ENCODE measurements at regions not wholly inside any gene's neighbourhood (a gene's known extent, or its start where the extent isn't known, plus 50 kb on each side); places are given as distances from the start of the nearest gene placed in this dataset.

GRCh38 chr17:71111934-71112333 is 942.6 kb downstream of the KCNJ2 start:
- BruUV-seq (replicated peaks) = no TSS peak
- H3K4ac ChIP-seq (ENCODE audit: low read depth, low read length) = no peak overlapping the region
- H4K5ac ChIP-seq (ENCODE audit: low read depth, low read length) = no peak overlapping the region
- no peak overlapping the region for H3K14ac ChIP-seq (replicated peaks; ENCODE audit: low read depth, low read length)
- ChIA-PET POLR2A (ENCODE audit: unreplicated experiment) (no interaction called here), CTCF (interaction anchor here (0.6 kb wide), 1 partner anchor 31 kb away, joined by 3 read pairs; no protein-coding TSS in a partner anchor)
- intact Hi-C loops (cut with micrococcal nuclease) (no loop called here), in situ Hi-C loops (cut with MboI; ENCODE audit: low sequenced_read_pairs) (loop anchor here (25.0 kb wide), 1 partner anchor 1425 kb away; no protein-coding TSS in a partner anchor), dilution Hi-C loops (cut with HindIII; ENCODE audit: low sequenced_read_pairs, unreplicated experiment) (no loop called here)
- H2AK9ac ChIP-seq (replicated peaks; ENCODE audit: low read depth, low read length, poor library complexity) = no peak overlapping the region
- H2BK5ac ChIP-seq (ENCODE audit: low read depth, low read length, poor library complexity, severe bottlenecking) = no peak overlapping the region
- H3K4me3 ChIP-seq (ENCODE audit: insufficient read depth, low read depth, low read length) = no peak overlapping the region
- no peaks in the 10 kb centered on the region for H3K9me3 ChIP-seq (ENCODE audit: control insufficient read depth, insufficient read depth, low read length)
- no peak for TF ChIP-seq RCOR1 (IDR thresholded peaks at IDR 0.05; ENCODE audit: insufficient replicate concordance, low read length)
- TF ChIP-seq CHD1 (IDR thresholded peaks at IDR 0.05; ENCODE audit: low read depth, low read length) = no peak
- TF ChIP-seq CTCF (conservative IDR thresholded peaks at IDR 0.05; ENCODE audit: low read depth, low read length) = no peak
- TF ChIP-seq POLR2A (IDR thresholded peaks at IDR 0.05; ENCODE audit: low read depth, low read length) = no peak
- TF ChIP-seq BHLHE40 (IDR thresholded peaks at IDR 0.05; ENCODE audit: low read depth, low read length) = no peak
- TF ChIP-seq ELK1 (IDR thresholded peaks at IDR 0.05; ENCODE audit: borderline replicate concordance, low read depth, low read length) = no peak
- no peak for TF ChIP-seq MAFK (IDR thresholded peaks at IDR 0.05; ENCODE audit: low read depth, low read length)
- no peak for TF ChIP-seq MXI1 (IDR thresholded peaks at IDR 0.05; ENCODE audit: borderline replicate concordance, low read depth, low read length)
- TF ChIP-seq USF2 (IDR thresholded peaks at IDR 0.05; ENCODE audit: low read depth, low read length) = no peak
- no peak for TF ChIP-seq RFX5 (IDR thresholded peaks at IDR 0.05; ENCODE audit: low read depth, low read length)
- no peak overlapping the region for H2AFZ ChIP-seq (replicated peaks; ENCODE audit: low read length, poor library complexity)
- no peak overlapping the region for H2BK120ac ChIP-seq (ENCODE audit: low read depth, low read length)
- H4K20me1 ChIP-seq (ENCODE audit: insufficient read depth, low read length) = no peaks in the 10 kb centered on the region
- H2BK20ac ChIP-seq (ENCODE audit: low read depth, low read length) = no peak overlapping the region
- no peak overlapping the region for H3K56ac ChIP-seq (ENCODE audit: extremely low read depth, insufficient read depth, low read length)
- H4K91ac ChIP-seq (ENCODE audit: insufficient read depth, low read depth, low read length) = no peak overlapping the region
- no peak for ATAC-seq (ENCODE audit: low read depth)
- H2BK15ac ChIP-seq (ENCODE audit: low read depth, low read length) = no peak overlapping the region
- no peak for DNase-seq
- H3K4me1 ChIP-seq (ENCODE audit: control insufficient read depth, insufficient read depth, low read length) = no peaks in the 10 kb centered on the region
- H3K36me3 ChIP-seq (ENCODE audit: control insufficient read depth, insufficient read depth, low read length) = no peaks in the 10 kb centered on the region
- no peak overlapping the region for H3K18ac ChIP-seq (ENCODE audit: low read depth, low read length)
- no peaks in the 10 kb centered on the region for H3K9me1 ChIP-seq (ENCODE audit: insufficient read depth, low read length)
- WGBS, 2 experiments (ENCODE audit: extremely low coverage in 2 of 2, insufficient read length in 1 of 2) = no CpG with 5 or more reads among the region's 2 CpGs
- no peak overlapping the region for H3K23ac ChIP-seq (ENCODE audit: low read depth, low read length)
- no peak overlapping the region for H3K9ac ChIP-seq (ENCODE audit: low read depth, low read length)
- H3K4me2 ChIP-seq (ENCODE audit: low read depth, low read length) = no peak overlapping the region
- H3K27ac ChIP-seq (ENCODE audit: insufficient read depth, low read length) = no peak overlapping the region
- H3K79me1 ChIP-seq (ENCODE audit: low read depth in 1 of 2, low read length in 2 of 2) = no peaks in the 10 kb centered on the region
- H4K8ac ChIP-seq (ENCODE audit: low read depth in 2 of 2, low read length in 2 of 2) = no peak overlapping the region
- no peak overlapping the region for H2AK5ac ChIP-seq (ENCODE audit: low read depth, low read length)
- no peaks in the 10 kb centered on the region for H3K27me3 ChIP-seq (ENCODE audit: control insufficient read depth, insufficient read depth, low read length)

Data from IMR-90 (cell line).